Left cardiac atrium (tissue), 4 donors: ENCODE measurements at regions not wholly inside any gene's neighbourhood (a gene's known extent, or its start where the extent isn't known, plus 50 kb on each side); places are given as distances from the start of the nearest gene placed in this dataset.
"Not testable (repeated sequence)": the region's sequence is repeated elsewhere in the genome, so short reads cannot be mapped to it uniquely, and the experiment has no call there.

Source experiments
- ATAC-seq, 2 donors: fragments of 200-7000 bp; cut with Tn5 transposase; one replicate each; pipeline ENCODE4 v1.9.1; 2020; ENCODE audit warnings: mild to moderate bottlenecking in 2 of 2, moderate library complexity in 2 of 2
- DNase-seq: peaks from one replicate; pipeline ENCODE4 v3.0.0-alpha.2; 2020
- intact Hi-C, 2 donors: fragments of 100-400 bp; cut with DNase I; formaldehyde crosslinking; loops; one replicate each; pipeline versions ENCODE4 v1.14.1 to v1.15.1; 2022 to 2023
- donor health status: DM: no; HTN: yes; CAD: no.
- donor health status: DM: no; HTN: yes; CAD: no; lungs with severe emphysema.
- donor health status: DM: yes; HTN: yes; CAD: no.
- donor health status: Dilated cardiomyopathy.

GRCh38 chr10:26355241-26355640, 82.9 kb upstream of the APBB1IP start:
- intact Hi-C loops: no loop called here
- no peak for ATAC-seq
- DNase-seq: no peak

GRCh38 chr10:26357203-26357602, 80.9 kb upstream of the APBB1IP start:
- no peak for DNase-seq
- intact Hi-C loops: no loop called here
- no peak for ATAC-seq

- DNase-seq (no peak), ATAC-seq (no peak)
- intact Hi-C loops: no loop called here
These were observed 80.1 kb upstream of the APBB1IP start for GRCh38 chr10:26358071-26358470.

- no peak for ATAC-seq
- intact Hi-C loops: no loop called here
- no peak for DNase-seq
These were observed 78.5 kb upstream of the APBB1IP start for GRCh38 chr10:26359670-26360069.

GRCh38 chr10:26361351-26361750, 76.8 kb upstream of the APBB1IP start:
- ATAC-seq: no peak
- no peak for DNase-seq
- intact Hi-C loops: no loop called here

- intact Hi-C loops: no loop called here
- ATAC-seq: no peak
- no peak for DNase-seq
These were observed 76.2 kb upstream of the APBB1IP start for GRCh38 chr10:26361971-26362370.

GRCh38 chr10:26365681-26366358, 72.3 kb upstream of the APBB1IP start:
- intact Hi-C loops: no loop called here
- DNase-seq (no peak), ATAC-seq (no peak)

GRCh38 chr10:26367035-26367434, 71.1 kb upstream of the APBB1IP start:
- ATAC-seq, DNase-seq, intact Hi-C loops: not testable (repeated sequence)

- ATAC-seq (no peak), DNase-seq (no peak)
- intact Hi-C loops: no loop called here
These were observed 70.4 kb upstream of the APBB1IP start for GRCh38 chr10:26367771-26368170.

- ATAC-seq (no peak), DNase-seq (no peak)
- intact Hi-C loops: no loop called here
These were observed 69.7 kb upstream of the APBB1IP start for GRCh38 chr10:26368463-26368862.

GRCh38 chr10:26372513-26373354, 65.4 kb upstream of the APBB1IP start:
- DNase-seq: no peak
- intact Hi-C loops: no loop called here
- no peak for ATAC-seq

GRCh38 chr10:26374426-26374825, 63.7 kb upstream of the APBB1IP start:
- DNase-seq: no peak
- intact Hi-C loops: no loop called here
- peak in 1 of 2 donors; percentile 41 for ATAC-seq

GRCh38 chr10:26377224-26377810, 60.8 kb upstream of the APBB1IP start:
- DNase-seq, intact Hi-C loops, ATAC-seq: not testable (repeated sequence)

- peak in 1 of 2 donors; percentile 76 for ATAC-seq
- intact Hi-C loops: no loop called here
- no peak for DNase-seq
These were observed 59.3 kb upstream of the APBB1IP start for GRCh38 chr10:26378861-26379294.

- DNase-seq (no peak), ATAC-seq (no peak)
- intact Hi-C loops: no loop called here
These were observed 57.3 kb upstream of the APBB1IP start for GRCh38 chr10:26380815-26381214.

- no peak for DNase-seq
- ATAC-seq: no peak
- intact Hi-C loops: no loop called here
These were observed 56.2 kb upstream of the APBB1IP start for GRCh38 chr10:26381986-26382385.

GRCh38 chr10:26384600-26384999, 53.5 kb upstream of the APBB1IP start:
- ATAC-seq: no peak

GRCh38 chr10:26385443-26385842, 52.7 kb upstream of the APBB1IP start:
- DNase-seq: no peak
- ATAC-seq: no peak
- intact Hi-C loops: no loop called here

More at GRCh38 chr10:26384600-26384999, 53.5 kb upstream of the APBB1IP start:
- no peak for DNase-seq
- intact Hi-C loops: no loop called here

GRCh38 chr10:26386781-26387180, 51.4 kb upstream of the APBB1IP start:
- ATAC-seq (no peak), DNase-seq (no peak)
- intact Hi-C loops: no loop called here
